Superior temporal gyrus (tissue), 1 donor: ENCODE measurements at regions not wholly inside any gene's neighbourhood (a gene's known extent, or its start where the extent isn't known, plus 50 kb on each side); places are given as distances from the start of the nearest gene placed in this dataset.
"Not testable (repeated sequence)": the region's sequence is repeated elsewhere in the genome, so short reads cannot be mapped to it uniquely, and the experiment has no call there.

Experiments used
- DNase-seq: peaks from one replicate; pipeline ENCODE4 v3.0.0-alpha.2; 2016; ENCODE audit errors: extremely low spot score

DNA sequence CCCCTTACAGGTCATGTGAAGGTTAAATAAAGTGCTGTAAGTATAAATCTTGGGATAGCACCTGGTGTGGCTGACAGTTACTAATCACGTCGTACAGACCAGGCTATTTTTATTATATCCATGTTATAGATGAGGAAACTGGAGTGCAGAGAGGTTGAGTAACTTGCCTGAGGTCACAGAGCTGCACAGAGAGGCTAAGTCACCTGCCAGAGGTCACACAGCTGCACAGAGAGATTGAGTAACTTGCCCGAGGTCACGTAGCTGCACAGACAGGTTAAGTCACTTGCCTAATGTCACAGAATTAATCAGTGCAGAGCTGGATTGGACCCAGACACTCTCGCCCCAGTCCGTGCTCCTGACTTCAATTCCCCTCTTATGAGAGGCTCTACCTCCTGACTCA is 171.5 kb downstream of the NUP210 start:
- DNase-seq: no peak

DNA sequence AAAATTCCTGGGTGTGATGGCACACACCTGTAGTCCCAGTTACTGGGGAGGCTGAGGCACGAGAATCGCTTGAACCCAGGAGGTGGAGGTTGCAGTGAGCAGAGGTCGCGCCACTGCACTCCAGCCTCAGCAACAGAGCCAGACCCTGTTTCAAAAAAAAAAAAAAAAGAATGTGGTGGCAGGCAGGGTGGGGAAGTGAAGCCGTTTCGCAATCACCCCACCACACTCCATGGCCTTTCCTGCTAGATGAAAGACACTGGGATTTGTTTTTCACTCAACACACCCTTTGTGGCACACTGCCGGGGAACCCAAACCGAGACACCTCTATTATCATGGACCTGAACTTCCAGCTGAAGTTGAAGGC is 172.4 kb upstream of the IQSEC1 start:
- no peak for DNase-seq

DNA sequence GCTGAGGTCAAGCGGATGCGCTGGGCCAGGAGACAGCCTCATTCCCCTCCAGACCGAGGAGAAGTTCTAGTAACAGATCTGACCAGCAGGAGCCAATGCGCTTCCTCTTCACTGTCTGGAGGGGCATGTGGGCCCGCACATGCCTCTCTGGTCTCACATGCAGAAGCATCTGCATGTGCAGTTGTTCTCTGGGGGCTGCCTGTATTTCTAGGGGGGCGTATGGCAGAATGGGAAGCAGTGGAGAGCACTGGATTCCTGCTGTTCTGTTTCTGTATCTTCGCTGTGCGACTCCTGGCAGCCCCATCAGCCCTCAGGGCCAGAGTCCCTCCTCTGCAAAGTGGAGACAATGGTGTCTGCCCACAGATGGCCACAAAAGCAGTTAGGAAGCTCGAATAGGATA is 170.4 kb upstream of the IQSEC1 start:
- no peak for DNase-seq

DNA sequence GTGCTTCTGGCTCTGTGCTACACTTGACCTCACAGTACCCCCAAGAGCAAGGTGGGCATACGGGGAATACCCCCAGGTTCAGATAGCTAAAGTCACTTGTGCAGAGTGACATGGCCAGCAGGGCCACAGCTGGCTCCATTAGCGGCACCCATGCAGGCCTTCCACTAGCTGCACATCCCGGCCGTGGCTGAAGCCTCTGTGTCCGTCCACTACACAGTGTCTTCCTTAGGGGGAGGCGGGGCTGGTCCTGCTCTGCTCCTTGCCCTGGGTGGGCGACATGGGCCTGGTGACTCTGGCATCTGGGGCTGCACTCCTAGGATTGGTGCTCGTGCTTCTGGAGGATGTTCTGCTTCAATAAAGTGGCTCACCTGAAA is 169.1 kb upstream of the IQSEC1 start:
- DNase-seq: no peak

DNA sequence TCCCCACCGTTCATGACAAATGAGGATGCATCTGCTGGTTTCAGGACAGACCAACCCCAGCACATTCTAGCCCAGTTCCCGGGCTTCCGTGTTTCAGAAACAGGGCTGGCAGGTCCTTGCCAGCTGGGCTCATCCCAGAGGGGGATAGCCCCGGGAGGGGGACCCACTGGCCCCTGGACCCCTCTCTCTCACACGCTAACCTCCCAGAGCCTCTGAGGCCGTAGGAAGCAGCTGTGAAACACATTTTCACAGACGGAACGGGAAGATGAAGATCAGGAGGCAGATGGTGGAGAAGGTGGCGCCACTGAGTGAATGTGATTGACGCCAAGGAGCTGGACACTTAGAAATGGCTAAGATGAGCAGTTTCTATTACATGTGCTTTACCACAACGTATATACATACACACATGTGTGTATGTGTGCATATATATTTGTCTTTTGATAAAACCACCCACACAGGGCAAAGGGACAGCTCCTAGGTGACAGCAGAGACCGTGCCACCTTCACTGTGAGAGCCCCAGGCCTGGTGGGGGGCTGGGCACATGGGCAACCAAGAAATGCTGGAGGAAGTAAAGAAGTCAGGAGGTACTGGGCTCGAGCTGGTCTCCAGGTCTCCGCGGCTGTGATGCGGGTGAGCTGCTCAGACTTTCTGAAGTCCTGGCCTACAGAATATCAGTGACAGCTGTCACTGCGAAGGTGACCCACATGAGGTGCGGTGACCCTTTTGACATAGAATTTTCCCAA is 168.6 kb upstream of the IQSEC1 start:
- DNase-seq: no peak

DNA sequence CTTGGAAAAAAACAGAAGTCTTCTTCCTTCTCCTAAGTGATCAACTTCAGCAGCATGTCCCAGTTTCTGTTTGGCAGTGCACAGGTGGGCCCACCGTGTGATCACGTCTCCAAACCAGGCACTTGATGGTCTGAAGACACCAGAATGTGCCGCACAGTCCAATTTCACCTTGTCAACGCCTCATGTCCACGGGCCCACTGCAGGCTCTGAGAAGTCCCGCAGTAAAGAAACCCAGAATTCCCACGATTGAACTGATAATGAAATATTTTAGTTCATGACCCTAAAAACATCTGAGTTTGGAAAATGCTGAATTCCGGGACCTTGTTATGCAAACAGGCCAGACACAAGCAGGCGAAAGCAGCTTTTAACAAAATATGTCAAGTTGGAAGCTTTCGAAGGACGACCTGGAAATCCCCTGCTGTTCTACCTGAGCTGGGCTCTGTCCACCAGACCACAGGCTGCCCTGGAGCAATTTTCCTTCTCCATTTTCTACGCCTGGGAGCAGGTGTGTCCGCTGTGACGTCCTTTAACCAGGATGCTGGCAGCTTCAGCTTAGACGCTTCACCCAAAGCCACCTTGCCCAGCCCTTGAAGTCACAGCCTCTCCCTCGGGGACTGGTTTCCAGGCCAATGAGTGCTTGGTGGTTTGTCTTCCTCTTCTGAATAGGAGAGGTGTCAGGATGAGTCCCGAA is 167.8 kb upstream of the IQSEC1 start:
- no peak for DNase-seq

DNA sequence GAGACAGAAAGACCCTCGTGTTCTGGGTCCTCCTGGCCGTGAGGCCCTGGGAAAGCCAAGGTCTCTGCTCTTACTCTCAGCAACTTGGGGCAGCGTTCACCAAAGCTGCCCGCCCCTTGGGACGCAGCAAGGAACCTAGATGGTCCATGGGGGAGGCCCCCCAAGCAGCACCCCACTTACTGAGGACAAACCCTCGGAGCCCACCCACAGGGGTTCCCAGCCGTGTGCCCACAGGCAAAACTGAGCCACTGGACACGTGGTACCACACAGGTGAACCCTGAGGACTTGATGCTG is 166.2 kb upstream of the IQSEC1 start:
- DNase-seq: no peak

DNA sequence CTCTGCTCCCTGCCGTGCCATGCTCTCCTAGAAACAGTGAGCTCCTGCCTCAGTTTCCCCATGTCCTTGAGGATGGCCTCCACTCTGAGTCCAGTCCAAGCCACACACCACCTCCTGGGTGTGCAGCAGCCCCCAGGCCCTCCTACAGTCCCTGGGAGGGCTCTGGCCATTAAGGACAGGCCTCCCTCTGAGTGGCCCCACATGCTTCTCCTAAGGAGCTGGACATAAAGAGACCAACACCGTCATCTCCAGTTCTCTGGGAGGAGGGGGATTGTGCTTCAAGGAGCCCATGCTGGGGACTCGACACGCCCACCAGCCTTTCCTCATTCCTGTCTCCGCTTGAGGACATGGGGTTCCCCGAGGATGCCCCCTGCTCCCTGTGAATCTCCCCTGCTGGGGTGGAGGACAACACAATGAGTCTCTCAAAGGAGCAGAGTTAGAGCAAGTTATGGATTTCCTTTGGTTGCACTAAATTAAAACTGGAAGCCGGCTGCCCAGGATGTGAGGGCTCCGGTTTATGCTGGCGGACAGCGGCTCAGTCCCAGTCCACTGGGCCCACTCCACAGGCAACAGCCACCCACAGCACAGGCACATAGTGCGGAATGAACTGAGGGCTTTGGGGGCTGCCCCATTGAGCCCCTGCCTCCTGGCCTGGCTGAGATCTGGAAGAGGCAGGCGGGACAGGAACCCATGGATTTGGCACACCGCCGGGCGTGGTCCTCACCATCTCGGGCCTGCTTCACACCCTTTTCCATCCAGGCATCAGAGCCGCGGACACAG is 165.6 kb upstream of the IQSEC1 start:
- no peak for DNase-seq

DNA sequence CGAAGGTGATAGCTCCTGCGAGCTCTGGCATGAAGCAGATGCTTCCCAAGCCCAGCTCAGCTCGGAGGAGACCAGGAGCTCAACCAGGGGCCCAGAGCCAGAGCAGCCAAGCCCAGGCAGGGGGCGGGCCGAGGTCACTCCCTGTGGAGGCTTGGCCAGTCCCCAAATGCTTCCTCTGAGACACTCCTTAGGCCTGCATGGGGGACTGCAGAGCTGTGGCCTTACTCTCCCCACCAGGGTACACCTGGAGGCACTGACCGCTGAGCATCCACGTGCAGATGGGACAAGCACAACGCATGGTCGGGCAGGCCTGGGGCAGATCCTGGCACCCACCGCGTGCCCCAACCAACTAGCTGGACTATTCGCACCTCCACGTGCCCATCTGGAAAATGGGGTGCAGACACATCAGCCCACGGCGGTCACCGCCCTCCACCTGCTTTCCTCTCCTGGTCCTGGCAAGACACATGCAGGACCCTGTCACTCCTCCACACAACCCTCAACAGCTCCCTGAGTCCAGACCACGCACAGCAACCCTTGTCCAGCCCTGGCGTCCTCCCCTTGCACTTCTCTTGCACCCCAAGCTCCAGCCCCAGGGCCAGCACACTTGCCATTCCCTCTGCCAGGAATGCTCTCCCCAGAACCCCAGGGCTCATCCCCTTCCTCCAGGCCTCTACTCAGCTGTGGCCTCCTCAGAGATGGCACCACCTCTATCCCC is 164.7 kb upstream of the IQSEC1 start:
- DNase-seq: no peak

DNA sequence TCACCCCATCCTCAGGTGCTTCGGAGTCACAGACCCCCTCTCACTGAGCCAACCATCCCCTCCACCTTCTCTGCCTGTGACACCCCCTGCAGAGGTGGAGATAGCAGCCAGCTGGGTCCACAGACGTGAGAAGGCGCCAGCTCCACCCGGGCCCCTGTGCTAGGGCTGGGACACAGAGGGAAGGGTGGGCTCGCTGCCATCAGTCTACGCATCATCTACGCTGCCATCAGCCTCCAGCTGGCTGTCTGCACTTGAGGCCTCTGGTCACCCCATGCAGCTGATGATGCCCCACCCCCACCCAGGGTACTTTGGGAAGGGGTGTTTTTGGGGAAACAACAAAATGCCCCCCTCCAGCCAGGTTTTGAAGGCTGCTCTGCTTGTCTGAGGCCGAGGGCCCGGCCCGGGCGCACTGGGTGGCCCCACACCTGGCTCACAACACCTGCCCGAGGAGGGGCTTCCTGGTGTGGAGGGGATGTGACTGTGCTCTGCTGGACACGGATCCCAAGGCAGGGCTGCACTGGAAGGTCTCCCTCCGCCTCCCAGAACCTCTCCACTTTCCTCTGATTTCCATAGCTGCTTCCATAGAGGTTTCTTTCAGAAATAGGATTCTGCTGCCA is 163.4 kb upstream of the IQSEC1 start:
- no peak for DNase-seq

DNA sequence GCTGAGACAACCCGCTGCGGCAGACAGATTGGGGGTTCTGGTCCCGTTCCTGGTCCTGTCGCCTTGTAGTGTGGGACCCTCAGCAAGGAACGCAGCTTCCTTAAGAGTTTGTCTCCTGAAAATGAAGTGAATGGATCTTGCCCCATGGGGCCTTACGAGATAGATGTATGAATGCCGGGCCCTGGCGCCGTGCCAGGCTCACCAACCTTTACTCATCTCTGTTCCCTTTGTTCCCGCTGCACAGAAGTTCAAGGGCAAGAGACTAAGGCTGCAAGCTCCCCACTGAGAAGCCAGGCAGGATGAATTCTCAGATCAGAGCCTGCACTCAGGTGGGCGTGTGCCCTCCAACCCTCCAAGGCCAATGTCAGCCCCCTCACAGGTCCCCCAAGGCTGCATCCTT is 162.7 kb upstream of the IQSEC1 start:
- DNase-seq: no peak

DNA sequence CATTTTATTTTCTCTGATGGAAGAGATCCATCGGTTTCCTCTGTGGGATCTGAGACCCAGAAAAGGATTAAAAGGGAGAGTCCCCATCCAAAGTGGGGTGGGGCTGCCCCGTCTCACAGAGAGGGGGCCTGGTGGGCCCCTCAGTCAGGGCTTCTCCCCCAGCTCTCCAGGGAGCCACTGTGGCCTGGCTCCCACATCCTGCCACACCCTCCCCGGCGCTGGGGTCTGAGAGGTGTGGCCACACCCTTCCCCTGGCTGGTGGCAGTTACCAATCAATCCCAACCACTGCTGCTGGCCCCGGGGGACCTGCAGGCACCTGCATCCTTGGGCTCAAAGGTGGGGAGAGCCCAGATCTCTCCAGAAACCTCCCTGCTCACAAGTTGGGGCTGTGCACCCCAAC is 161.8 kb upstream of the IQSEC1 start:
- DNase-seq: no peak

DNA sequence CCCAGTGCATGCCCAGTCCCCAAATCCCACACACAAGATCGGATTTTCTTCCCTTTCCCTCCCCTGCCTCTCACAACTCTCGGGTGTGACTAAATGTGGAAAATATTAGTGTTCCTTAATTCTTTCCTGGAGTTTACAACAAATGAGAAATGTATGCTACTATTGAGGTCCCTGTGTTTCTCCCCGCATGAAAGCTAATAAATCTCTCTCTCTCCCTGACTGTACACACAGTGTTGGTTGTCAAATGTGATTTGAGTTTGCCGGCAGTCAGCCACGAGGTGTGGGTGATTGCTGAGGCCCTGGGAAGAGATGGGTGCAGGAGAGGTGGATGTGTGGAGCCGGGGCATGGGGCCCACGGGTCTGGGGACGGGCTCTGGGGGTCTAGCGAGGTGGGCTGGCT is 161.4 kb upstream of the IQSEC1 start:
- DNase-seq: no peak

DNA sequence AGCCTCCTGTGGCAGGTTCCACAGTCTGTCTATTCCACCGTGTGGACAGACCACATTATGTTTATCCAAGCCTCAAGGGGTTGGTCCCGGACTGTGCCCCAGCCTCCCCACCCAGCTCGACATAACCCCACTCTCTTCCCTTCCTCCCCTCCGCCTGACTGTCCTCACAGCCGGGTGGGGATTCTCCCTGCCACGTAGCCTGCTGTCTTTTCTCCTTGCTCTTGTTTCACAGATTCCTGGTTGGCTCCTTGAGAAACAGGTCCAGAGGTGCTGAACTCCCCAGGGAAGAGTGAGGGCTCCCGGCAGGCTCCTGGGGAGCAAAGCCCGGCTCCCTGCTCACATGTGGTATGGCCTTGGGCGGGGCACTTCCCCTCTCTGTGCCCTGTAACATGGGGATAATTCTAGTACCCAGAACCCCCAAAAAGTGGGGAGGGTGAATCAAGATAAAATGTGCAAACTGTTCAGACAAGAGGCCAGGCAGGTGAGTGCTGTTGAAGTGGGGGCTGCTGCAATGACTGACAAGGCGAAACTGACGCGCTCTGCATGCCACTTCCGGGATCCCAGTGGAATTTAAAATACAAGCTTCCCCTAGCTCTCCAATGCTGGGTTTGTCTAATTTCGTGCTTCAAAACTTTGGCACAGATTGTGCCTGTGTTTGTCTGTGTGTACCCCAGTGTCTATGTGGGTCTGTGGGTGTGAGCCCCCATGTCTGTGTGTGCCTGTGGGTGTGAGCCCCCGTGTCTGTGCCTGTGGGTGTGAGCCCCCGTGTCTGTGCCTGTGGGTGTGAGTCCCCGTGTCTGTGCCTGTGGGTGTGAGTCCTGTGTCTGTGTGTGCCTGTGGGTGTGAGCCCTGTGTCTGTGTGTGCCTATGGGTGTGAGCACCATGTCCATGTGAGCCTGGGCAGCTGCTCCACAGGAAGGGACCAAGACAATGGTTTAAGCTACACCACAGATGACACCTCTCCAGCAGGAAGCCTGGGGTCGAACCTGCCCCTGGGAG is 160.6 kb upstream of the IQSEC1 start:
- no peak for DNase-seq

DNA sequence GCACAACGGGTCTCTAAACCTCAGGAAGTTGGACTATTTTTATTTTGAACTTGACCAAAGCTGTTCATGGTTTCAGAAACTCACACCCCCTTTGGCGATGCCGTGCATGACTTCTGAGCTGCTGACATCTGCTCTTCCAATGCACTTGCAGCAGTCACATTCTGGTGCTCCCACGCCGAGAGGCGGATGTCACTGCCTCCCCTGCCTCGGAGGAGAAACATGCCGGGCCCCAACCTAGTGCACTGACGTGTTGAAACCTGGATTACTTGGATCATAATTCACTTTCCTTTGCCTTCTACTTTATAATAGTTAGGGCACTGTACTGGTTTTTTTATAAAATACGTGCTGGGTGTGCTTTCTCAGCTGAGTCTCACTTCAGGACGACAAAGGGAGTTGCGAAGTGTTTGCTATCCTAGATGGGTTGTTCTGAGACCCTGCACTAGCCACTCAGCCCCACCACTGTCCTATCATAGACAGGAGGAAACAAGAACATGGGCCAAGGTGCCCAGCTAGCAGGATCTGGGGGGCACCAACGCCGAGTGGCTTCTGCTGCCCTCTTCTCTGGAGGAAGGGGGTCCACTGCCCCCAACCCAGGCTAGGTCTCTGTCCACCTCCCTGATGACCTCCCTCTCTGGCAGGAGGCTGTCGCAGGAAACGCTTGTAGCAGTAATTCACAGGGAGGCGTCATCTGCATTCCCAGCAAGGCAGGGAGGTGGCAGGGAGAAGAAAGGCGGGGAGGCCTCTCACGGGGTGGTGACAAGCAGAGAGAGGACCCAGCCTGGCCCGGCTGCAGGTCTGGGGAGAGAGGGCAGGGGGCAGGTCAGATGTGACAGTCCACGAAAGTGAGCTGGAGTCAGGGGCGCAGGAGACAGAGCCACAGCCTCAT is 158.8 kb upstream of the IQSEC1 start:
- no peak for DNase-seq

DNA sequence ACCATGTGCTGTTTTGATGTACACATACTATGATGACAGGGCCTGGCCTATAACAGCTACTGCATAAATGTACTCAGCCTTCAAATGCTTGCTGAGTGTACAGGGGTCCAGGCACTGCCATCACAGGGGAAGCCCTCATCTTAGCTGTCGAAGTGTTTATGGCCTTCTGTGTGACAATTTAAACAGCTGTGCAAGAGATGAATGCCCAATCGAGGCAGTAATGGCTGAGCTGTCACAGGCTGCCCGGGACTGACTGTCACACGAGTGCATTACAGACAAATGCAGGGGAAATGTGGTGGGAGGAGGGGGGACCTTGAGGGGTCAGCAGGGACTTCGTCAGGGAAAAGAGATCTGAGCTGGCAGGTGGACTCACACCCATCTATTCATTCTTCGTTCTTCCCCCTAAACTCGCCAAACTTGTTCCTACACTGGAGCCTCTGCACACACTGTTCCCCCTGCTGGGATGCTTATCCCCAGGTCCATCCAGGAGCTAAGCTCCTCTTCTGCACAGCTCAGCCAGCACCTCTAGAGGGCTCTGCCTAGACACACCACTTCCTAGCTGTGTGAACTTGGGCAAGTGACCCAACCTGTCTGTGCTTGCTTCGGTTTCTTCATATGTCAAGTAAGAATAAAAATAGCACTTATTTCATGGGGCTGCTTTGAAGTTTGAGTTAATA is 156.2 kb upstream of the IQSEC1 start:
- DNase-seq: no peak

DNA sequence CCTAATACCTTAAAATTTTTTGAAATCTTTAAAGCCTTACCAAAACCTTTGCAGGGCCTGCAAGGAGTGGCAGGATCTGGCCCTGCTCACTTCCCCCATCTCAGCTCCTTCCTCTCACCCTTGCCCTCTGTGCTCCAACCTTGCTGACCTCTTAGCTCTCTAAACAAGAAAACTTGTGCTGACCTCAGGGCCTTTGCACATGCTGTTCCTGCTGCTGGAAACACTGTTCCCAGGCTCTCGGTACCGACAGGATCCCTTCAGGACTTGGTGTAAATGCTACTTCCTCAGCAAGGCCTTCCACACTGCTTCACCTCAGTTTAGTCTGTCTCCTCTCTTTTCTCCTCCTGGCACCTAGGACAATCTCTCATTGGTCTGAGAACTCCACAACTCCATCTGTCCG is 155.4 kb upstream of the IQSEC1 start:
- no peak for DNase-seq

DNA sequence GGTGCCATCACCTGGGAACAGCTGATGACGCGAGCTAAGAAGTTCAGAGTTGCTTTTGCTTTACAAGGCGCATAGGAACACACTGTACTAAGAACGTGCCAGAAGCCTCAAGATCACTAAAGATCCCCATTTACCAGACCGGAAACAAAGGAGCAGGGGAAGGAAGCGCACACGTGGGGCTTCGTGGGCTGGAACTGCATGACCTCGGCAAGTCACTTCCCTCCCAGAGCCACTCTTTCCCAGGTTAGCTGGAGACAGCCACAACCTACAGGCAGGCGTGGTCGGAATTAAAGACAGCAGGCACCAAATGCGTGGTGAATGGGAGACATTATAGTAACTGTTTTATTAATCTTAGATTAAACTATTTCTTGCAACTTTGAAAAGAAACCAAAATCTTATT is 154.9 kb upstream of the IQSEC1 start:
- not testable (repeated sequence) for DNase-seq
